HG02642 (cell line): ENCODE measurements at regions not wholly inside any gene's neighbourhood (a gene's known extent, or its start where the extent isn't known, plus 50 kb on each side); places are given as distances from the start of the nearest gene placed in this dataset.

Experiments used
- ATAC-seq: cut with Tn5 transposase; IDR thresholded peaks from one replicate; pipeline ENCODE4 v1.9.1; 2021; ENCODE audit warnings: mild to moderate bottlenecking; ENCODE audit not compliant: unreplicated experiment, poor library complexity

GRCh38 chr5:5628866-5629606 is 206.6 kb downstream of the ICE1 start:
- no peak for ATAC-seq

- ATAC-seq: no peak
Observed at GRCh38 chr5:5626412-5626811, 203.9 kb downstream of the ICE1 start.

GRCh38 chr5:5625491-5625890 is 203.0 kb downstream of the ICE1 start:
- ATAC-seq: no peak

- no peak for ATAC-seq
Observed at GRCh38 chr5:5623397-5623796, 200.9 kb downstream of the ICE1 start.

- no peak for ATAC-seq
Observed at GRCh38 chr5:5622806-5623205, 200.3 kb downstream of the ICE1 start.

- ATAC-seq: no peak
Observed at GRCh38 chr5:5619546-5619945, 197.1 kb downstream of the ICE1 start.

- no peak for ATAC-seq
Observed at GRCh38 chr5:5617024-5617423, 194.5 kb downstream of the ICE1 start.

- ATAC-seq: no peak
Observed at GRCh38 chr5:5616247-5616895, 193.9 kb downstream of the ICE1 start.

GRCh38 chr5:5615569-5615968 is 193.1 kb downstream of the ICE1 start:
- ATAC-seq: no peak

GRCh38 chr5:5613261-5613990 is 190.9 kb downstream of the ICE1 start:
- no peak for ATAC-seq

- no peak for ATAC-seq
Observed at GRCh38 chr5:5612096-5612495, 189.6 kb downstream of the ICE1 start.

GRCh38 chr5:5609935-5610334 is 187.5 kb downstream of the ICE1 start:
- no peak for ATAC-seq

GRCh38 chr5:5605170-5605764 is 182.8 kb downstream of the ICE1 start:
- no peak for ATAC-seq

GRCh38 chr5:5602554-5602953 is 180.1 kb downstream of the ICE1 start:
- ATAC-seq: no peak

GRCh38 chr5:5598547-5599113 is 176.2 kb downstream of the ICE1 start:
- ATAC-seq: no peak

GRCh38 chr5:5593391-5593790 is 170.9 kb downstream of the ICE1 start:
- no peak for ATAC-seq

GRCh38 chr5:5592541-5592940 is 170.1 kb downstream of the ICE1 start:
- no peak for ATAC-seq

GRCh38 chr5:5591567-5591966 is 169.1 kb downstream of the ICE1 start:
- ATAC-seq: no peak

- no peak for ATAC-seq
Observed at GRCh38 chr5:5589857-5590256, 167.4 kb downstream of the ICE1 start.

GRCh38 chr5:5588887-5589826 is 166.7 kb downstream of the ICE1 start:
- ATAC-seq: no peak
